GM18511 (cell line): ENCODE measurements at regions not wholly inside any gene's neighbourhood (a gene's known extent, or its start where the extent isn't known, plus 50 kb on each side); places are given as distances from the start of the nearest gene placed in this dataset.
"Not testable (repeated sequence)": the region's sequence is repeated elsewhere in the genome, so short reads cannot be mapped to it uniquely, and the experiment has no call there.

Experiments
- ATAC-seq: cut with Tn5 transposase; IDR thresholded peaks from one replicate; pipeline ENCODE4 v1.9.1; 2021; ENCODE audit warnings: mild to moderate bottlenecking, moderate library complexity; ENCODE audit not compliant: unreplicated experiment

DNA sequence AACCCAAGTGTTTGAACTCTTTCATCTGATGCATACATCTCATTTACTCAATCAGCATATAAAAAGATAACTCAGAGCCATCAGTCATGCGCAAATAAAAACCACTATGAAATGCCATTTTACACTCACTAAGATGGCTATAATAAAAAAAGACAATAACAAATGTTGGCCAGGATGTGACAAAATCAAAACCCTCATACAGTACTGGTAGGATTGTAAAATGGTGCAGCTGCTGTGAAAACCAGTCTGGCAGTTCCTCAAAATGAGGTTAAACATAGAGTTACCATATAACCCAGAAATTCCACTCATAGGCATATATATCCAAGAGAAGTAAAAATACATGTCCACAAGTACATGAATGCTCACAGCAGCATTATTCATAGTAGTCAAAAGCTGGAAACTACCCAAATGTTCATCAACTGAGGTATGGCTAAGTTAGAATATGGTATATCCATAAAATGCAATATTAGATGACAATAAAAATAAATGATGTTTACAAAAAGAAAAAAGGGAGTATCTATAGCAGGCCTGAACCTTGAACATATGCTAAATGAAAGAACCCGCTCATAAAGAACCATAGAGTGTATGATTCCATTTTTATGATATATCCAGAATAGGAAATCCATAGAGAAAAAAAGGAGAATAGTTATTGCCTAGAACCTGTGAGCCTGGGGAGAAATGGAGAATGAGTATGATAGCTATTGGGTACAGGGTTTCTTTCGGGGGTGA lies 265.1 kb downstream of the SIPA1L2 start:
- no peak for ATAC-seq

DNA sequence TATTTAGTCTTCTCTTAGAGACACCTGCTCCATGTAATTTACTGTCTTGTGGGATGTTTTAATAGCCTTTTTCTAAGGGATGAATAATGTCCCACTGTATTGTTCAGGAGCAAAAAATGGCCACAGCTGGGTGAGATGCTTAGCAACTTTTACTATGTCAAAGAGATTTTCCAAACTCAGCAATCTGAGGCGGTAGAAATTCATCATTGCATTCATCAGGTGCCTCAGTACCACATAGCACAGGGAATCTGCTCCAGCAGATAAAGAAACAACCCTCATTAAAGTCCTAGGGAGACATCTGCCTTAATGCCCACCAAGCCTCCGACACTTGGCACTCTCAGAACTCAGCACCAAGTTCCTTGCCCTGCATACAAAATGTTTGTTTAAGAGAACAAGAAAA lies 266.9 kb downstream of the SIPA1L2 start:
- ATAC-seq = no peak

DNA sequence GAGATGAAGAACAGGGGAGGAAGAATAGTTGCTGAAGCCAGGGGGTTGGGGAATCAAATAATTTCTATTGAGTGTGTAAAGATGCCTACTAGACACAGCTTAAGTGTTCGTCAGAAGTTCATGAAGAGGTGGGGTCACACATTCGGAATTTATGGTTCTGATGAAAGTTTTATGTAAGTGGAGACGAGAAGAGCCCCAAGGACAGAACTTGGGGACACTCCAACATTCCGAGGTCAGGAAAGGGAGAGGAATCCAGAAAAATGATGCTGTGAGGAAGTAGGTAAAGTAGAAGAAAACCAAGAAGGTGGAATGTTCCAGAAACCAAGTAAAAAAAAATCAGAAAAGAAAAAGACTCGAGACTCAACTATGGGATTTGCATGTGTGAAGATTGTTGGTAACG lies 272.5 kb downstream of the SIPA1L2 start:
- no peak for ATAC-seq

DNA sequence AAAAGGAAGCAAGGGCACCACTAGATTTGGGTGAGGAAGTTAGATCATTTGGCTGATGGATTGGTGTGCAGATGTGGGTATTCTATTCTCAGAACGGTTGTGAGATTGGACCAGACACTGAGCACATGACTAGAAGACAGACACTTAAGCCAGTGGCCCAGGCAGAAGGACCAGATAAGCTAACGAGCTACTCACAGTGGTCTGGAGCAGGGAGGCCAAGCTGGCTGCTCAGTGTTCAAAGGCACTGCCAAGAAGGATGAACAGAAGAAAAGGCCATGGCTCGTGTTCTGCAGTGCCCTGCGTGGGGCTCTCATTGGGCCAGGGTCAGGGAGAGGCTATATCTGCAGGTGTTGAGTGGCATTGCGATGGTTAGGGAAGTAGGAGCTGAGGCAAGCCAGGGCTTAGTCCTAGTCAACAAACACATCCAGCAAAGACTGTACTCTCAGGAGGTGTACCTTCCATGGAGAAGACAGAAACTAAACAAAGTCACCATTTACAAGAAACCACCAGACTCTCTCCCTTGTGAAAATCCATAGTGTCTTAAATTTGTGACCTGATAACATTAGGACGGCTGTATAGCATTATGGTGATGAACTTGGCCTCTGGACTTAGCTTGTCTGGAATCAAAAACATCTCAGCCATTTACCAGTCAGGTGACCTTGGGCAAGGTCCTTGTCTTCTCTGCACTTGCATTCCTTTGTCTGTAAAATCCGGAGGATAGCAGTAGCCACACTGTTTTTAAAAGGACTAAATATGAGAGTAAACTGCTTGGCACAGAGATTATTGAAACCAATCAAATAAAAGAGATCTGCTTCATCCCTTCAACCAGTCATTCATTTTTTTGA lies 274.5 kb downstream of the SIPA1L2 start:
- ATAC-seq = no peak

DNA sequence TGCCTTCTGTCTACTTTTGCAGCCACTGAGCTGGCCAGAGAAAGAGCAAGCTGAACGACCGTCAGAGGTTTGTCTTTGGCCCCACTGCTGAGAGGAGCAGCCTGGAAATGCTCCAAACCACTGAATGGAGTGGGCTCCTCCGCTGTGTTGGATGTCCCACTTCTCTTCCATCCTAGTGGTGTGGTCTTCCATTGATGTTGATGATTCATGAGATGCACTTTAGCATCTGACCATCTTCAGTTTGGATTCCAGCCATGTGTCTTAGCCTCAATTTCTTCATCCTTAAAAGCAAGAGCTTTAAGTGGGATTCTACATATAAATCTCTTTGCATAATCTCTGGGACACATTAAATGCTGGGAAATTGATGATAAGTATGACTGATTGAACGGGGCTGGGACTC lies 276.9 kb downstream of the SIPA1L2 start:
- no peak for ATAC-seq

DNA sequence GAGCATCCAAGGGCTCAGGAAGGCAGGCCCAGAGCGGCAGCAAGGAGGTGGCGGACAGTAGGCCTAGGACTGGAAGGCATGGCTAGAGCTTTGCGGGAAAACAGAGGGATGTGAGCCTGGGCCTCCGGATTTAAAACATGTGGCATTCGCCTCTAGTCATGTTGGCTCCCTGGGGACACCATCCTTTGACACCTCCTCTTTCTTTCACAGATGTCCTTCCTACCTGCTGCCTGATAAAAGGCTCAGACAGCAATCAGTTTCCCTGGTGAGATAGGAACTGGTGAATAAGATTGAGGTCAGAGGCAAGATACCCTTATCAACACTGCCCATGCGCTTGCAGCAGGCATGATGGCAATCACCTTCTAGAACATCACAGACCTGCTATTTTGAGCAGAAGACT lies 277.6 kb downstream of the SIPA1L2 start:
- no peak for ATAC-seq

DNA sequence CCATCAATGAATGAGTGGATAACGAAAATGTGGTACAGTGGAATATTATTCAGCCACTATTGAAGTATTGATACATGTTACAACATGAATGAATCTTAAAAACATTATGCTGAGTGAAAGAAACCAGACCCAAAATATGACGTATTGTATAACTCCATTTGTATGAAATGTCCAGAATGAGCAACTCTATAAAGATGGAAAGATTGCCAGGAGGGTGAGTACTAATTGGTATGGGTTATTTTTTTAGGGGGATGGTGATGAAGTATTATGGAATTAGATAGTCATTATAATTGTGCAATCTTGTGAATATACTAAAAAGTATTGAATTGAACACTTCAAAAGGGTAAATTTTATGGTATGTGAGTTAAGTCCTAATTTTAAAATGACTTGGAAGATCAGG lies 278.6 kb downstream of the SIPA1L2 start:
- no peak for ATAC-seq

DNA sequence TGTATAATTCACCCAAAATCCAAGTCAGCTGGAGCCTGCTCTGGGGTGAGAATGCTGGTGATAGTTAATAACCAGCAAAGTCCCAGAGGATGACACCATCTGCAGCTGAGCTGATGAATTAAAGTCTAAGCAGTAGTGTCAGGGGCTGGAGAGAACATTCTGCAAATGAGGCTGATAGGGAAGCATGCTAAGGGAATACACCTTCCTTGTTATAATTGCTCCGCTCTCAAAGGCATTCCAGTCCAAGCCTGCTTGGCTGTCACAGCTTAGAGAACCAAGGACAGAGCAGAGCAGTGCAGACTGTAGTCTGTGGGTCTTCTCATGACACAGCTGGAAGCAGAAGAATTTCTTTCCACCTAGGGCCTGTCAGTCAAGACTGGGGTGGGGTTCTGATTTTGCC lies 283.1 kb downstream of the SIPA1L2 start:
- no peak for ATAC-seq

DNA sequence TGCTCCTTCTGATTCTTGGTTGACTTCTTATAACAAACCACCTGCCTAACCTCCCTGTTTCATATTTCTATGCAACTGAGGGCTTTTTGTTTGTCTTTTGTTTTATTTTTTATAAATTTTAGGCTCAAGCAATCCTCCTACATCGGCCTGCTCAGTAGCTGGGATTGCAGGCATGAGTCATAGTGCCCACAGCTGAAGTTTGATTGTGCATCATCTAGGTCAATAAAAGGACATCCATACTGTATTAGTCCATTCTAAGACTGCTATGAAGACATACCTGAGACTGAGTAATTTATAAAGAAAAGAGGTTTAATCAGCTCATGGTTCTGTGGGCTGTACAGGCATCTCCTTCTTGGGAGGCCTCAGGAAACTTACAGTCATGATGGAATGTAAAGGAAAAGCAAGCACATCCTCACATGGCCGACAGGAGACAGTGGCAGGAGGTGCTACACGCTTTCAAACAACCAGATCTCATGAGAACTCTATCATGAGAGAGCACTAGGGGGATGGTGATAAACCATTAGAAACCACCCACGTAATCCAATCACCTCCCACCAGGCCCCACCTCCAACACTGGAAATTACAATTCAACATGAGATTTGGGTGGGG lies 285.0 kb downstream of the SIPA1L2 start:
- no peak for ATAC-seq

DNA sequence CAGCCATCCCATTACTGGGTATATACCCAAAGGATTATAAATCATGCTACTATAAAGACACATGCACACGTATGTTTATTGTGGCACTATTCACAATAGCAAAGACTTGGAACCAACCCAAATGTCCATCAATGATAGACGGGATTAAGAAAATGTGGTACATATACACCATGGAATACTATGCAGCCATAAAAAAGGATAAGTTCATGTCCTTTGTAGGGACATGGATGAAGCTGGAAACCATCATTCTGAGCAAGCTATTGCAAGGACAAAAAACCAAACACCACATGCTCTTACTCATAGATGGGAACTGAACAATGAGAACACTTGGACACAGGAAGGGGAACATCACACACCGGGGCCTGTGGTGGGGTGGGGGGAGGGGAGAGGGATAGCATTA lies 285.7 kb downstream of the SIPA1L2 start:
- not testable (repeated sequence) for ATAC-seq

DNA sequence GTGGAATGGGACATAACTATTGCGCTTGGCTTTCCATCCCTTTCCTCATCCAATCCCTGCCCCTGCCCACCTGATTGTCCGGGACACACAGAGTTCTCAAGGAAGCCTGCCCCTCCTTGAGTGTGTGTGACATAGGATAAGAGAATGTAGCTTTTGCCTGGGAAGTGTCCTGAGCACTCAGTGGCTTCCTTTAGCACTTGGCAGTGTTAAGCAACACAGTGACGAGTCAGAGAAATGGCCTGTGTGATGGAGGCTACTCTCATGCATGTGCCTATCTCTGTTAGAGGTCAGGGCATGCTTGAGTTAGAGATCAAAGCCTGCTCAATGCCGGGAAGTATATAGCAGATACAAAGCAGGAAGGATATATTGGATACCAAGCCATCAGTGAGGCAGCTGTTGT lies 289.5 kb downstream of the SIPA1L2 start:
- ATAC-seq = no peak

DNA sequence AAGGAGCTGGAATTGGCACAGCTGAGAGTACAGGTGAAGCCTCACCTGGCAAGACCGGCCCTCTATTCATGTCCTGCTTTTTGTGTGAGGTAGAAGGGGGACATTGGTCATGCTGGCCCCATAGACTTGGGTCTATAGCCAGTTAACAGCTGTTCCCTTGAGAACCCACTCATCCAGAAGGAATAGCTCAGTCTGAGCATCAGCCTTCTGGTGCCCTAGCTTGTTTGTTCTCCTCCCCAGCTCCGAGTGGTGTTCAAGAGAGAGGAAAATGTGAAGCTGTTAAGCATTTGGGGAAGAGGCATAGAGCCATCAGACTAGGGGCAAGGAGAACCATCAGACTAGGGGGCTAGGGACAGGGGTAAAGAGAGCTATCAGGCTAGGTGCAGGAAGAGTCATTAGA lies 290.9 kb downstream of the SIPA1L2 start:
- ATAC-seq = no peak

DNA sequence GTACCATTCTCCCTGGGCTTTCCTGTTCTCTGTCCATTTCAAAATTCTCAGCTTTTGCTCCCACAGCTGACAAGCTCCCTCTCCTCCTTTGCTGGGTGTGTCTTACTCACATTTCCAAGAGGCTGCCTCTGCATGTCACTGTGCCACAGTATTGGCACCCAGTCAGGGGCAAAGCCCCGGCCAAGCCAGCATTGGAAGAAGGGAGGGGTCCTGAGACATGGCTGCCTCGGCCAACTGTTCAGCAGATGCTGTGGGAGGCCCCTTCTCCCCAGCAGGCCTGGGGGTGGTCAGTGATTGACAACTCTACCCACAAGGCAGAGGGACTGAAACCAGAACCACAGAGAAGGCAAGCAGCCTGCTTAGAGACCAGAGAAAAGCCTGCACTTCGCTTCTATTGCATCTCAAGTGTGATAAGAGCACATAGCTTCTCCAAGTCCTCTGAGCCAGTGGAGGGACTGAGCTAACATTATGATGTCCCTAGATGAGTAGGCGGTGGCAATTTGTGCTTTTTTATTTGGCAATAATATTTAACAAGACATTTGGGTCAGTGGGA lies 294.1 kb downstream of the SIPA1L2 start:
- no peak for ATAC-seq

DNA sequence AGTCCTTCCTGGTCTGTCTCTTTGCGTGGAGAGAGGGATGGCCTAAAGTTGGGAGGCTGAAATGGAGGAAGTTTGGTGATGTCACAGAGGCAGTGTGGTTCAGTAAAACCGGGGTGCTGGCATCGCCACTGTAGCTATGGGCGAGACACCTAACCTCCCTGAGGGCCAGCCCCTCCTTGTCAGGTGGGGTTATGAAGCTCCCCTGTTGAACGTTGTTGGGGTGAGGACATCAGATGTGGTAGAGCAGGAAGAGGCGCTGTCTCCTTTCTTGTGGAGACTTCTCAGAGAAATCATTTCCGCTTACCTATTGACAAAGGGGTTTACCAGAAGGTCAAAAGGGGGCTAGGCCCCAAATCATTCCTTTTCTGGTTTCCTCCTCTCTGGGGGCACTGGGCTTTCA lies 294.7 kb downstream of the SIPA1L2 start:
- no peak for ATAC-seq

DNA sequence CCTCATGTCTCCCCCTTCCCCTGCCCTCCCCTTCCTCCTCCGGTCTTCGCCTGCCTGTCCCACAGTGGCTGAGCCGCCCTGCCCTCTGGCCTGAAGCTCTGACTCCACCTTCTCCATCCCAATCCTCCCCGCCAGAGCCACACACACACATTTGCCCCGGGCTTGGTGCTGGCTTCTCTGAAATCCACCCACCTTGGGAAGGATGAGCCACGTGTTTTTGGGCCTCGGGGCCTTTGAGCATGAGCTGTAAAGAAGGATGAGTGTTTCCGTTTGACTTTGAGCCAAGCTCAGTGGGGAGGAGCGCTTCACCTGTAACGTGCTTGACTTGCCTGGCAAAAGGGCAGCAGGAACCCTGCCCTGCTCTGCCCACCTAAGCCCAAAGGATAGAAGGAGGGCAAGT lies 295.1 kb downstream of the SIPA1L2 start:
- ATAC-seq = no peak

DNA sequence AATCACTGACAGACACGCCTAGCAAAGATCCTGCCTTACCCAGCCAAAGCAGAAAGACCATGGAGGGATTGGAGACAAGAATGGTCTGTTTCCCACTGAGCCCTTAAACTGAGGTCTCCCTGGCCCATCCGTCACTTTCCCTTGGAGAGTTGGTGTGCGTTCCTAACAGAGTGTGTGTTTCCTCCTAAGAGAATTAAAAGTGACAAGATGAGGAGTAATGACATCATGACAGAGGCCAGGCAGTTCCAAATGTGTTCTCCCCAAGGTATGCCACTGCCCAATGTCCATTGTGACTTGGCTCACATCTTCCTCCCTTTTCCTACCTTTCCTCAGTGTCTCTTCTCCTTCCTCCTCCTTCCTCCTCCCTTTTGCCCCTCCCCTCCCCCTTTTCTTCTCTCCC lies 295.7 kb downstream of the SIPA1L2 start:
- no peak for ATAC-seq

DNA sequence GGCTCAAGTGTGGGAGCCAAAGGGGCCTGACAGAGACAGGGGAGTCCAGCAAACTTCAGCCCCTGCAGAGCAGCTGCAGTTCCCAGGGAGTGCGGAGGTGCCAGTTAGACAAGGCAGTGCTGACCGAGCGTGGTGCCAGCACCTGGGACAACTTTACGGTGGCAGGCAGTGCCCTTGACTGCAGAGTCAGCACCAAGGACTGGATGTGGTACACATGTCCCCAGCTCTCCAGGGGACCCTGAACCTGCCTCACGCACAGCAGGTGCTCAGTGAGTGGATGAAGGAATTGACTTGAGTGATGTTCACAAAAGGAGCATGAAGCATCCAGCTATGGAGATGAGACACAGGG lies 296.5 kb downstream of the SIPA1L2 start:
- no peak for ATAC-seq

DNA sequence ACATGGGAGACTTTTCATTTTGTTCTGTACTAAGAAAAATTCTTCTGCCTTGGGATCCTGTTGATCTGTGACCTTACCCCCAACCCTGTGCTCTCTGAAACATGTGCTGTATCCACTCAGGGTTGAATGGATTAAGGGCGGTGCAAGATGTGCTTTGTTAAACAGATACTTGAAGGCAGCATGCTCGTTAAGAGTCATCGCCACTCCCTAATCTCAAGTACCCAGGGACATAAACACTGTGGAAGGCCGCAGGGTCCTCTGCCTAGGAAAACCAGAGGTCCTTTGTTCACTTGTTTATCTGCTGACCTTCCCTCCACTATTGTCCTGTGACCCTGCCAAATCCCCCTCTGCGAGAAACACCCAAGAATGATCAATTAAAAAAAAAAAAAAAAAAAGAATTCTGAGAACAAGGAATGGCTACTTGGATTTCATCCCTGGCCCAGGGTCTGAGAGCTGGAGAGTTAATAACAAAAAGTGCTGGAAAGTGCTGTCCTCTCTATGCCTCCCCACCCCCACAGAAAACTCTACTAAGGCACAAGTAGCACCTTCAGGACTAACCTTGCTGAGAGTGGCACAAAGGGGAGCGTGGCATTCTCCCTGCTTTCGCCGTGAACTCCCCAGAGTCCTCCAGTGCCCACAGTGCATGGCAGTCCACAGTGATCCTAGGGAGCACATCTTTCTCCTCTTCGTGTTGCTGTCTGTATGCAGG lies 297.1 kb downstream of the SIPA1L2 start:
- ATAC-seq = not testable (repeated sequence)

DNA sequence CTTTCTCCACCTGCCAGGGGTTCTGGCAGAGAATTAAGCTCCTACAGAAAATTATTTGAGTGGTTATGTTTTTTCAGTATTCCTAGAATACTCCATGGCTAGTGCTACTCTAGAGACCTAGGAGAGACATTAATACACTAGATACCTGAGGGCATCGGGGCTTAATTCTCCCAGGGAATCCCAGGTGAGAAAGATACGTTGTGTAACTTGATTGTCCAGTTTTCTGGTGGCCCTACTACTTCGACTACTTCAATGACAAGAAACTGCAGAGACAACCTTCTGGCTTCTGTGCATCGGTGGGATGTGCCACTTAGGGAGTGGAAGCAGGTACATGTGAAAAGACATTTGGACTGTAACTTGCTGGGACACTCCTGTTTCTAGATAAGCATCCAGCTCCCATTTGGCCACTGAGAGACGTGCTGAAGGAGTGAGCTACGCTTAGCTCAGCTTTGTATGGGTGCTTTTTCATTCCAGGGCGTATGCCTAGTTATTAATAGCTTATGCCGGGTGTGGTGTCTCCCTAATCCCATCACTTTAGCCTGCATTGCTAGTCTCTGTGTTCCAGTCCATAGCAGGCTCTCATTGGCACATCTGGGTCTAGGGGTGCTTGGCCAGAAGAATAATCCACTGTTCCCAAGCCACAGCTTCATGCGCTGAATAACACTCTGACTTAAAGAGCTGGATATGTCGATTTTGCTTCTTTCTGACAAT lies 300.7 kb downstream of the SIPA1L2 start:
- no peak for ATAC-seq

DNA sequence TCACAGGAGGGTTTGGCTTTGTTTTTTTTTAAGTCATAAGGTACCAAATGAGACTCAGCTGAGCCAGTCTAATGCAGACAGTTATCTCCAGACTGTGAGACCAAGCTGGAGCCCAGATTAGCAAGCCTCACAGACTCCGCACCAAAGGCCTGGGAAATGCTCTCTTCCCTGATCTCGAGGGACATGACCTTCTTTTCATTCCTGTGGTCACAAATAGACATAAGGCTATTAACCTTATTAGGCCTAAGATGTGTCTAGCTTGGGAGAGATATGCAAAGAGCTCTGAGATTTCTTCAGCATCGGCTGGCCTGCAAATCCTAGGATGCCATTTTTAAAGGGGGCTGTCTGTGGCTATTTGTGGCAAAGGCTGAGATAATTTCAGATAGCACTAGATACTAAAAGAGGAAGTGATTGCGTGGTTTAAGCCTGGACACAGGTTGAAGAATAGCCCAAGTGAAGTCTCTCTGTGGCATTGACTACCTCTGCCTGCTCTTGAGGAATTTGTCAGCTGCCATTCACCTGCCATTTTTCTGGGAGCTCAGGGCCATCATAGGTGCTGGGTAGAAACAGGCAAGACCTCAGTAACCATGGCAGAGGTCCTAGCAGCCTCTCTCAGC lies 301.3 kb downstream of the SIPA1L2 start:
- no peak for ATAC-seq
